HUDEP-2 (cell line): ENCODE measurements at regions not wholly inside any gene's neighbourhood (a gene's known extent, or its start where the extent isn't known, plus 50 kb on each side); places are given as distances from the start of the nearest gene placed in this dataset.
"Not testable (repeated sequence)": the region's sequence is repeated elsewhere in the genome, so short reads cannot be mapped to it uniquely, and the experiment has no call there.

Experiments used
- DNase-seq, 76 experiments: peaks; one replicate each; lab custom pipeline; 2025; ENCODE audit not compliant: unreplicated experiment in 76 of 76; lab: John Stamatoyannopoulos, UW

DNA sequence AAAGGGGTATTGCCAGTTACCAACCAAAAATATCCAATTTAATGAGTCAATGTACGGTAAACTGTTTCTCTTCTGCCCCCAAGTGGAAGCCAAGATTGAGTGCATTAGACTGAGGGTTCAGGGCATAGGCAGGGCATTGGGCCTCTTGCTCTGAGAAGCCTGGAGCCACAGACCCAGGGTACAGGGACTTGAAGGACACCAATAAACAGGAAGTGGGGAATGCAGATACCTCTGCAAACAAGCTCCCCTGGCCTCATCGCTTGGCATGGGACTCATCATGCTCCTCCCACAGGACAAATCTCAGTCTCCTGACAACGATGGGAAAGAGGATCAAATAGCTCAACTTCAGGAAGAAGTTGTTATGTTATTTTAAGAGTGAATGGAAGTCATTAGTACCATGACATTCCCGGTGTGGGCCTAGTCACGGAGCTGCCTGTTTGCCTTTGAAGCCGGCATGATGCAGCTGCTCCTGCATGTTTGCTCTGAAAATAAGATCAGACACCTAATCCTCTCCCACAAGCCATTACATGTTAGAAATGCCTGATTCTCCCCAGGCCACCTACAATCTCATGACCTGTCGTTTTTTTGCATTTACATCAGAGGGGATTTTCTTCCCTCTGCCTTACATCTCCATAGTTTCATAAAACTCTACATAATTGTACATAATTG lies 224.2 kb downstream of the RCHY1 start:
- DNase-seq: peak in 5 of 76 experiments; percentile 0 to 10 (median 4)

DNA sequence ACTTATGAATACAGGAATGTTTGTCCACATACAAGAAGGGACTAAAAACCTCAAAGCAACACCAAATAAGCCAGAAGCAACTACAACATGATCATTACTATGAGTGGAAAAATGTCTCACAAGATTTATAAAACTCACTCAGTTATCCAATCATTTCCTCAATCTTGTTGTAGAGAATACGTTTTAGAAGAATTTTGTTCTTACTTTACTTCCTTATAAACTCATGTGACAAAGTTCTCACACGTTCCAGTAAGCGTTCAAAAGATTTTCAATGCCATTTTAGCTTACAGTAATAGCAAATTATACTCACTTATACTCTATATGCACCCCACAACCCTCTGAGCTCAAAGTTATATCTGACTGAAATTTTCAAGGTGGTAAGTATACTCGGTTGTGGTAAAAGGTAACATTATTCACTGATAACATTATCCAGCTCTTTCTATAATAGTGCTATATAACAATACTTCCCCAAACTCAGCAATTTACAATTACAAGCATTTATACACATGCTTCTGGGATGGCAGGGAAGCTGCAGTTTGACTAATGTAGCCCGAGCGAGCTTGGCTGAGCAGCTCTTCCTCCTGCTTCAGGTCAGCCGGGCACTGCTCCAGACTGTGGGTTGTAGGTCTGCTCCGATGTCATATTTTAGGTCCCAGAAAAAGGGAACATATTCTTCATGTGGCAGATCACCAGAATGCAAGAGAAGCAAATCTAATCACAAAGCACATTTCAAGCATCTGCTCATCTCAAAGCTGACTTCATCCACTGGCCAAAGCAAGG lies 226.3 kb downstream of the RCHY1 start:
- DNase-seq: no peak

DNA sequence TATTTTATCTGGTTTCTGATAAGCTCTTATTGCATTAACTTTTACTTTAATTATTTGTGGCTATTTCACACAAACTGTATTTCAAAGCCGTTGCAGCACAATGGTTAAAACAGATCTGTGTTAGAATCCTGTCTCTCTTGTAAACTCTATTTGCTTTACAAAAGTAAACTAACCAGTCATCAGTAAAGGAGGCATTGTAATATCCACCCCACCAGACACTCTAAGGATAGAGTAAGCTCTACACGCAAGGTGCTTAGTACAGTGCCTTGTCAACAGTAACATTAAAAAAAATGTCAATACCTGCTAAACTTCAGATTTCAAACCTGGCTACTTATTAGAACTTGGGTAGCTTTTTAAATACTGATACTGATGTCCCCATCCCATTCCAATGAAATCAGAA lies 228.4 kb downstream of the RCHY1 start:
- DNase-seq: no peak

DNA sequence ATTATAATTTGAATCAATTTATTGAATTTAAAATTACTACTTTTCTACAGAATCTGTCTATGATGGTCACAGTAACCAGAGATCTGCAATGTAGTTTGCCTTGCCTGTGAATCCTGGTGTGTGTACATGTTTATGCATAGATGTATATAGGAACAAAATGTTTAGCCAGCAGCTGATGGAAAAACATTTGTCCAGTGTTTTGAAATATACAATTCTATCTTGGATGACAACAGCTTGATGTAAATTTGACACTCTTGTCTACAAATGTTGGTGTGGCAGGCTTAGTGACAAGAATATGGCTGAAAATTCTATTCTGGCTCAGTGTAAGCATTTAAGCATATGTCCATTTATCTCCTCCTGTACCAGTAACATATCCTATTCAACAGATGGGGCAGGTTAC lies 229.4 kb downstream of the RCHY1 start:
- DNase-seq: no peak

DNA sequence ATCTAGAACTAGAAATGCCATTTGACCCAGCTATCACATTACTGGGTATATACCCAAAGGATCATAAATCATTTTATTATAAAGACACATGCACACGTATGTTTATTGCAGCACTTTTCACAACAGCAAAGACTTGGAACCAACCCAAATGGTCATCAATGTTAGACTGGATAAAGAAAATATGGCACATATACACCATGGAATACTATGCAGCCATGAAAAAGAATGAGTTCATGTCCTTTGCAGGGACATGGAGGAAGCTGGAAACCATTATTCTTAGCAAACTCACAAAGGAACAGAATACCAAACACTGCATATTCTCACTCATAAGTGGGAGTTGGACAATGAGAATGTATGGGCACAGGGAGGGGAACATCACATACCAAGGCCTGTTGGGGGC lies 233.7 kb downstream of the RCHY1 start:
- DNase-seq: not testable (repeated sequence)

DNA sequence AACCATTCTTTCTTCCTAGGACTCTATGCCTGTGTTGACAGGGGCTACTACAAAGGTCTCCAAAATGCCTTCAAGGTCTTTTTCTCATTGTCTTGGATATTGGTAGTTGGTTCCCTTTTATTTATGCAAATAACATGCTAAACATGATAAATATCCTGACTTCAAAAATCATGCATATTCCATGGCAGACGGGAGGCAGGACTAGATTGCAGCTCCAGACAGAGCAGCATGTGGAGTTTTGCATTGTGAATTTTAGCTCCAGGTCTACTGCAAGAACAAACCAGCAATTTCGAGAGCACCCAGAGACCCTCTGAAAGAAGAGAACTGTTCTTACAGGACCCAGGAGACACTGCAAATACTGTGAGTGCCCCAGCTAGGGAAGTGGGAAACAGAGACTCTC lies 254.9 kb downstream of the RCHY1 start:
- DNase-seq: no peak

DNA sequence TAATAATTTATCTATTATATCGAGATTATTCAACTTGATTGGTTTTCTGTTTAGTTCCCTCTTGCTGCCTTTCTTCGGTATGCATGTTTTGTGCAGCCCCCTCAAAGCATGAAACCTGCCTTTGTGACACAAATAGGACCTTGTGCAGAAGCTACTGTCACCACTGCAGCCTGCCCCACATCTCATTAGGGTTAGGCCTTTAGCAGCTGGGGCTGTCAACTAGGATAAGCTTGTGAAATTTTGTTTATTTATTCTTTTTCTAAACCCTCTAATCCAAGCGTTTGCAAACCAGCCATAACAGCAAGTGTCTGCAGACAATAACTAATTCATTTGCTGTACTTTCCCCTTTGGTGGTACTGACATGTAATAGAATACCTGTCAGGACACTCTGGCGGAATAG lies 258.9 kb downstream of the RCHY1 start:
- DNase-seq: no peak

DNA sequence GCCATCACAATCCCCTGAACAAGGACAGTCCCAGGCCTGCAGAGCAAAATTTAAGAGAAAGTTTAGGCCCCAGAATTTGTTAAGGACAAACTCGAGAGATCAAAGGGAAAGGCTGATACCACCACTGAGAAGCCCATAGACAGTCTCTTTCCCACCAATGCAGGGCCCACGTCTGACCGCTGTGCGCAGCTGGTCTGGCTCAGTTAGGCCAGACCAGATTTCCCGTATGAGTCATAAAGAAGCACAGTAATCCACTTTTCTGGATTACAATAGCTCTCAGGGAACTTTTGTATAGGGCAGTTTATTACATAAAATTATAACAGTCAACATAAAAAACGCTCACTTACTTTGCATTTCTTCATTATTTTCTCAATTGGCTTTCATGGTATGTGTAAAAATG lies 259.5 kb downstream of the RCHY1 start:
- no peak for DNase-seq

DNA sequence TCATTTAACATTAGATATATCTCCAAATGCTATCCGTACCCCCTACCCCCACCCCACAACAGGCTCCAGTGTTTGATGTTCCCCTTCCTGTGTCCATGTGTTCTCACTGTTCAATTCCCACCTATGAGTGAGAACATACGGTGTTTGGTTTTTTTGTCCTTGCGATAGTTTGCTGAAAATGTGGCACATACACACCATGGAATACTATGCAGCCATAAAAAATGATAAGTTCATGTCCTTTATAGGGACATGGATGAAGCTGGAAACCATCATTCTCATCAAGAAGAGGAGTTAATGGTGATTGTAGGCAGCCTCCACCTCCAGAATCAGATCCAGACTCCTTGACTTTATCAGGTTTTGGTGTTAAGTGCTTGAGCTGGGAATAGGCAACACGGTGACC lies 261.1 kb downstream of the RCHY1 start:
- not testable (repeated sequence) for DNase-seq

DNA sequence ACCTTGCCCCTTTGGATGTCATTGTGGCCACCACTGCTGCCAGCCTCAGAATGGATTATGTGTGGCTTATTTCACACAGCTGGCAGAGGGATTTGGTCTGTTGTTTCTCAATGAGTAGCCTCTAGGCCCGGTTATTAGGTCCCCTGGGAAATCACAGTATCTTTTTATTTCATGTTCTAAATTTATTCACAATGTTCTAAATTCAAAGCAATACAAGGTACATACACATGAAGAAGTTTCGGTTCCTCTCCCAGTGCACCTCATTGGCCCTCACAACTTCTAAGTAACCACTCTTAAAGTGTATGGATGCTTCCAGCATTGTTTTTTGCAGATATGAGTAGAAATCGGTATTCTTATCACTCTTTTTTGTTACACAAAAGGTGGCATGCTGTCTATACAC lies 262.7 kb downstream of the RCHY1 start:
- DNase-seq: peak in 1 of 76 experiments; percentile 0

DNA sequence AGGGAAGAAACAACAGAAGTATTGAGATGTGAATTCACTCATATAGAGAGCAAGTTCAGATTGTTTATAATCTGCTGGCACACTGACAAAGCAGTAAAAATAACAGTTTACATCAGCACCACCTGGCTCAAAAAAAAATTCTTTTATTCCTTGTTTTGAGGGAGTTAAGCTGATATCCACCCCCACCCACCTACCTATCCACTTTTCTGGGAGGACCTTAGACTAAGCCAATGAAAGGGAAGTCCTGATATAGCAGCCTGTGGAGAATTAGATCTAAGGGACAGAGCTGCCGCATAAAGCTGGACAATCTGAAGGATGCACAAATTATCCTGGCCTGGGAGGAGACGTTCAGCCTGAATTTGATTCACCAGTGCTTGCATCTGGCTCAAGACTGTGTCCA lies 264.5 kb downstream of the RCHY1 start:
- no peak for DNase-seq

DNA sequence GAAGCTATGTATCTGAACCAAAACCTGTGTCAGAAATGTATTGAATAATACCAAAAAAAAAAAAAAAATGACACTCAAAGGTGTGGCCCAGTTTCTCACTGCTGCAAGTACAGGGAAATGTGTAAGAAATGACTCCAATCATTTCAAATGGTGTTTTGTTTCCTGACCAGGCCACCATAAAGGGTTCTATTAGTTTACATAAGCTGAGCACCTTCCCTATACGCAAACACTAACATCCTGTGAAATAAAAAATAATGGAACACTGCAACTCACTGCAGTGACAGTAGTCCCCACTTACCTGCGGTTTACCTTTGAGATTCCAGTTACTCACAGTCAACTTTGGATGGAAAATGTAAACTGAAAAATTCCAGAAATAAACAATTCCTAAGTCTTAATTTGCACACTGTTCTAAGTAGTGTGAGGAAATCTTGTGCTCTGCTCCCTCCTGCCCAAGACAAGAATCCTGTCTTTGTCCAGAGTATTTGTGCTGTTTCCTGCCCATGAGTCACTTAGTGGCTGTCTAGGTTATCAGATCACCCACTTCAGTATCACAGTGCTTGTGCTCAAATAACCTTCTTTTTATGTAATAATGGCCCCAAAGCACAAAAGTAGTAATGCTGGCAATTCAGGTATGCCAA lies 265.3 kb downstream of the RCHY1 start:
- DNase-seq: no peak

DNA sequence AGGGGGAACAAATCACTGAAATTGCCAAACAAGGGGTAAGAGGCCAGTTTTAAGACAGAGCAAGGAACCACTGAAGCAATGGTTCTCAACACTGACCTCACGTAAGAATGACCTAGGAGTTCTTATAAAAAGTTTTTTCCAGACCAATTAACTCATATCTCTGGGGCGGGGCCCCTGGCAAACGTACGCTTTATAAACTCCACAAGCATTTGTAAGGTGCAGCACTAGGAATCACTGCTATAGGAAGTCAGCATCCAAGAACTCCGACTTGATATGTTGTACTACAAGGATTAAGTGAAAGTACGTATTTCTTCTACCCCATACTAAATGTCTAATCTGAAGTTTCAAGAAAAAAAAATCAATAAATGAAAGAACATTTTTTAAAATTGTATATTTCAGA lies 269.9 kb downstream of the RCHY1 start:
- DNase-seq: no peak

DNA sequence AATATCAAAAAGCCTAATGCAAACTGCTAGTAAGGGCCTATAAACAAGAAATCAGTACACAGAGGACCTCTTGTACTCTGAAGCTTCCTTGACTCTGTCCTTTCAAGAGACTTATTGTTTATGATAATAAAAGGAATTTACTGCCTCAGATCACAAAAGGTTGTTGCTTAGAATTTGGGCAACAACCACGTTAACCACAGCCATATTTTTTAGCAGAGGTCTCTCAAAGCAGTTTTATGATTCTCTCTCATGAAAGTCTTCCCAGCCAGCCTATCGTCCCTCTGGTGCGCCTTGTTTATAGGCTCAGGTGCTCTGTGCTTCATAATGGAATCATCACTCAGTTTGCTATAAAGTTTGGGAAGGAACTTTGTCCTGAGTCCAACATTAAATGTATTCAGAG lies 270.6 kb downstream of the RCHY1 start:
- DNase-seq: no peak

DNA sequence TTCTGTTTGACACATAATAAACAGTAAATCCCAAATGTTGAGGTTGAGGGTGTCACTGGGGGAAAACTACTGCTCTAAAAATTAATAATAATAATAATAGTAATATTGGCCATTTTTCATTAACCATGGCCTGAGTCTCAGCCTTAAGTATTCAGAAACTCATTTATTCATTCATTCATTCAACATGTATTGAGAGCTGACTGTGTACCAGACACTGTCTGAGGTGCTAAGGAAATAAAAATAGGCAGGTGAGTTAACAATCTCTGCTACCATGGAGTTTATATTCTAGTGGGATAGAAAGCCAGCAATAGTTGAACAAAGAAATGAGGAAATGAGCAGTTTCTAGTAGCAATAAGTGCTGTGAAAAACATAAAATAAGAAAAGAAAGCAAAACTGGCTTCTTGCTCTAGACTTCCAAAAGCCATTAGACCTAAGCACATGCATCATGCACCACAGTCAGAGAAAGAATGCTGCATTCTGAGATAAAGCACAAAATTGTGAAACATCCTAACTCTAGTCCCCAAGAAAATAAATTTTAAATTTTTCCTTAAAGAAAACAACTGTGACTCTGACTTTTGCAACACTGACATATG lies 278.7 kb downstream of the RCHY1 start:
- DNase-seq: no peak

DNA sequence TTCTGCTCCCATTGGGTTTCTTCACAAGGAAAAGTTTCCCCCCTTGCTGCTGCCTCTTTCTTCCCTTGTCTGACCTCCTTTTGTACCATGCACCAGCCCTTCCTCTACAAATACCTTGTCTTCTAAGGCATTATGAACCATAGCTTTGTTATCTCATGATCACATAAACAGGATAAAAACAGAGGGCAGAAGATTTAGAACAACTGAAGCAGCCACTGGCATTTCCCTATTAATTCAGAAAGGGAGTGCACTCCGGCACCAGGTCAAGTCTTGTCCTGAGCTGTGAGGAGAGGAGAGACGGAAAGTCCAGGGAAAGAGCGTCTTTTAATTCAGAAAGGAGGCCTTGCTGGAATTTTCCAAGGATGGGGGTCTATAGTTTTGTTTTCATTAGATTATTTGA lies 281.7 kb downstream of the RCHY1 start:
- no peak for DNase-seq

DNA sequence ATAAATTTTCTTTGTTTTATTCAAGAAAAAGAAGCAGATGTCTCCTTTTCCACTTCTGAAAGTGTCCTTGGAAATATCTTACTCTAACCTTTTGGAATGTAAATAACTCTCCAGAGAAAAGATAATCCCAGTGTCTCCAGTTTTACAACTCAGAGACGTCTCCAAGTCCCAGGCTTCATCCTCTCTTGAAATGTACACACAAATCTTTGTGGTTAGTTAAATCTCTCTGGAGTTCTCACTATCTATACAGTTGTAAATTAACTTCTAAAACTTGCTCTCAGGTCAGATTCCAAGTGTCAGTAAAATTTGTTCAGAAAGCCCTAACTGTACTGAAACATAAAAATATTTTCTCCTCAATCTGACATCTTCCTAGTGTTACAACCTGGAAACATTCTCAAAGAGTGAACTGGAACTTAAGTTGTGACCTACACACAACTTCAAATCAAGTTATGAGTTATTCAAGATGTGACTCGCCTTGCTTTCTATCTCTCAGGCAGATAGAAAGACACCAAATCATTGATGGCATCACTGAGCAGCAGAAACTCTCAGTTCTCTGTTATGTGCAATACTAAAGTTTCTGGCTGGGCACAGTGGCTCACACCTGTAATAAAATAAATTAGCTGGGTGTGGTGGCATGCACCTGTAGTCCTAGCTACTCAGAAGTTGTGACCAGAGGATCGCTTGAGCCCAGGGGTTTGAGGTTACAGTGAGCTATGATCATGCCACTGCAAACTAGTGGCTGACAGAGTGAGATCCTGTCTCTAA lies 284.2 kb downstream of the RCHY1 start:
- no peak for DNase-seq

DNA sequence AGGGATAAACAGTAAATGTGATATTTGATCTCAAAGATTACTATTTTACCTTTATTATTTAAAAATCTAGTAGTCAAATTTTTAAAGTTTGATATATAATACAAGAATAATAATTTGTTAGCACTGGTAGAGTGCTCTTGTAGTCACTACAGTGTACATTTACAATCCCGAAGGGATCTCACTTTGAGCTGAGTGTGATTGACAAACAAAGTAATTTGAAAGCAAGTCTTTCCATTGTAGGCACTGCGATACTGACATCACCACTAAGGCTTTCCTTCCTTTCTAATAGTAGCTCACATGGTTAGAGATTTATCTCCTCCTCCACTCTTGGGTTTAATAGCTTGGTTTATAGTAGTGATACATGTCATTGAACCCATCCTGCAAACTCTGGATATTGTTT lies 280.6 kb downstream of the PARM1 start:
- no peak for DNase-seq

DNA sequence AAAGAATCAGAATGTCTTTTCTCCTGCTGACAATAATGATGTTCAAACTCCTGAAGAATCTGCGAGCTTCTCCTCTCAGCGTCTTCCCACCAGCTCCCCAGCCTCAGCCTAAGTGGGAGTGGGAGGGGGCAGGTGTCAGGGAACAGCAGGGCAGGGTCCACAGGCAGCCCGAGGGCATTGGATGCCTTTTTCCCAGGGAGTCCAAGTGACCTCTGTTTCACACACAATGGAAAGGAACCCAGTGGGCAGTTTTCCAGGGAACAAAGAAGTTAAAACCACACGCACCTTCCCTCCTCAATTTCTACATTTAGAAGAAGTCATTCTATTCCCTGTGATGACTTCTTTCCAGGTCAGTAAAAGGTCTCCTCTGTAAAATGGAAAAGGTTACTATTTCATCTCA lies 278.5 kb downstream of the PARM1 start:
- no peak for DNase-seq

DNA sequence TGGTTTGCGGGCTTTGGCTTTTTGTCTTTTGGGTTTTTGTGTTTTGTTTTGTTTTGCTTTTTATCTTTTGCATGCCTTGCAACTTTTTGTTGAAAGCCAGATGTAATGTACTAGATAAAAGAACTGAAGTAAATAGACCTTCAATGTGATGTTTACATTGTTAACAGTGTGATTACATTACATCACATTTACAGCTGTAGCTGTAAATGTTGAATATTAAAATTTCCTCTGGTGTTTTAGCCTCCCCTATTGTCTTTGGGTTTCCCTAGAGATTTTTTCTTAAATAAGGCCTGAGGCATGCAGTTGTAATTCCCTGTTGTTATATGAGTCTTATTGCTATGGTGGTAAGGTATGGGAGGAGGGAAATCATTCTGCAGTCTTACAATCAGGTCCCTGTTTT lies 275.0 kb downstream of the PARM1 start:
- no peak for DNase-seq

DNA sequence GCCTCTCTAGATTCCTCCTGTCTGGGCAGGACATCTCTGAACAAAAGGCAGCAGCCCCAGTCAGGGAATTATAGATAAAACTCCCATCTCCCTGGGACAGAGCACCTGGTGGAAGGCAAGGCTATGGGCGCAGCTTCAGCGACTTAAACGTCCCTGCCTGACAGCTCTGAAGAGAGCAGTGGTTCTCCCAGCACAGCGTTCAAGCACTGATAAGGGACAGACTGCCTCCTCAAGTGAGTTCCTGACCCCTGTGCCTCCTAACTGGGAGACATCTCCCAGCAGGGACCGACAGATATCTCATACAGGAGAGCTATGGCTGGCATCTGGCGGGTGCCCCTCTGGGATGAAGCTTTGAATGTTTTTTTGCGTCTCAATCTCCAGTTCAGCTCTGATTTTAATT lies 262.2 kb downstream of the PARM1 start:
- no peak for DNase-seq
